A673 (cell line): ENCODE measurements at regions not wholly inside any gene's neighbourhood (a gene's known extent, or its start where the extent isn't known, plus 50 kb on each side); places are given as distances from the start of the nearest gene placed in this dataset.

Experiments
- EZH2 ChIP-seq: fragments of 200-600 bp; sonication (generic); IDR thresholded peaks from 2 replicates; pipeline ENCODE4 v1.6.1; 2017; ENCODE audit warnings: borderline replicate concordance, low read depth, mild to moderate bottlenecking, mixed read lengths, antibody characterized with exemption, low read length; ENCODE audit not compliant: poor library complexity, severe bottlenecking
- TF ChIP-seq, protein P1 (sequence below): fragments of 300-800, 200-600 bp; sonication (generic); conservative IDR thresholded peaks from 2 replicates; pipeline ENCODE4 v1.5.1; 2017; ENCODE audit warnings: low read depth, mild to moderate bottlenecking, antibody characterized with exemption, low read length, moderate library complexity, mixed read lengths

- TF ChIP-seq, protein P1, sequence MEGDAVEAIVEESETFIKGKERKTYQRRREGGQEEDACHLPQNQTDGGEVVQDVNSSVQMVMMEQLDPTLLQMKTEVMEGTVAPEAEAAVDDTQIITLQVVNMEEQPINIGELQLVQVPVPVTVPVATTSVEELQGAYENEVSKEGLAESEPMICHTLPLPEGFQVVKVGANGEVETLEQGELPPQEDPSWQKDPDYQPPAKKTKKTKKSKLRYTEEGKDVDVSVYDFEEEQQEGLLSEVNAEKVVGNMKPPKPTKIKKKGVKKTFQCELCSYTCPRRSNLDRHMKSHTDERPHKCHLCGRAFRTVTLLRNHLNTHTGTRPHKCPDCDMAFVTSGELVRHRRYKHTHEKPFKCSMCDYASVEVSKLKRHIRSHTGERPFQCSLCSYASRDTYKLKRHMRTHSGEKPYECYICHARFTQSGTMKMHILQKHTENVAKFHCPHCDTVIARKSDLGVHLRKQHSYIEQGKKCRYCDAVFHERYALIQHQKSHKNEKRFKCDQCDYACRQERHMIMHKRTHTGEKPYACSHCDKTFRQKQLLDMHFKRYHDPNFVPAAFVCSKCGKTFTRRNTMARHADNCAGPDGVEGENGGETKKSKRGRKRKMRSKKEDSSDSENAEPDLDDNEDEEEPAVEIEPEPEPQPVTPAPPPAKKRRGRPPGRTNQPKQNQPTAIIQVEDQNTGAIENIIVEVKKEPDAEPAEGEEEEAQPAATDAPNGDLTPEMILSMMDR, result no peak
- TF ChIP-seq EZH2, result no peak
Measured at GRCh38 chr5:125130591-125130990, 384.2 kb upstream of the ZNF608 start.
